Urinary bladder (tissue), 3 donors: ENCODE measurements at regions not wholly inside any gene's neighbourhood (a gene's known extent, or its start where the extent isn't known, plus 50 kb on each side); places are given as distances from the start of the nearest gene placed in this dataset.
"Not testable (repeated sequence)": the region's sequence is repeated elsewhere in the genome, so short reads cannot be mapped to it uniquely, and the experiment has no call there.

Source experiments
- DNase-seq: peaks from one replicate; pipeline ENCODE4 v3.0.0-alpha.2; 2015; ENCODE audit errors: extremely low spot score
- H3K27ac ChIP-seq: one replicate; pipeline ENCODE4 v1.5.1; 2013; ENCODE audit warnings: low read depth, mild to moderate bottlenecking, moderate library complexity
- H3K36me3 ChIP-seq: one replicate; pipeline ENCODE4 v1.6.1; 2013; ENCODE audit warnings: mild to moderate bottlenecking, moderate library complexity; ENCODE audit not compliant: insufficient read depth
- H3K4me1 ChIP-seq: one replicate; pipeline ENCODE4 v1.6.1; 2013; ENCODE audit warnings: mild to moderate bottlenecking, moderate library complexity; ENCODE audit not compliant: insufficient read depth
- H3K4me3 ChIP-seq: one replicate; pipeline ENCODE4 v1.5.1; 2013; ENCODE audit warnings: low read depth, low read length
- WGBS: extraction: QIAGEN DNeasy Blood & Tissue Kit; methylation state at CpG from one replicate; pipeline ENCODE4 v1.1.7; 2013; 5-methylcytosine and 5-hydroxymethylcytosine counted together
- donor health status: healthy with polysubstance abuse.
- donor health status: healthy.

DNA sequence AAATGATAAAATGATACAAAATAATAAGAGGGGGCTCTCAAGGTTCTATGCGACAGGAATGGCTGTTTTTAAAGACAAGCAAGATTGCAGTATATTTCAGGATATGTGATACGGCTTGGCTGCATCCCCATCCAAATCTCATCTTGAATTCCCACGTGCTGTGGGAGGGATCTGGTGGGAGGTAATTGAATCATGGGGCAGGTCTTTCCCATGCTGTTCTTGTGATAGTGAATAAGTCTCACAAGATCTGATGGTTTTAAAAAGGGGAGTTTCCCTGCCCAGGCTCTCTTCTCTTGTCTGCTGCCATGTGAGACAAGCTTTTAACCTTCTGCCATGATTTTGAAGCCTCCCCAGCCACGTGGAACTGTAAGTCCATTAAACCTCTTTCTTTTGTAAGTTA is 327.7 kb downstream of the GBA3 start:
- 73% methylated on average over 4 of the region's 4 CpGs for WGBS
- not testable (repeated sequence) for H3K4me1 ChIP-seq, H3K36me3 ChIP-seq, DNase-seq, H3K4me3 ChIP-seq, H3K27ac ChIP-seq

- DNase-seq: no peak
- 85% methylated on average over 1 of the region's 1 CpG for WGBS
- no peaks in the 10 kb centered on the region for H3K4me1 ChIP-seq
- H3K27ac ChIP-seq: no peak overlapping the region
- no peak overlapping the region for H3K4me3 ChIP-seq
- no peaks in the 10 kb centered on the region for H3K36me3 ChIP-seq
Observed at GRCh38 chr4:23016981-23017380, 324.2 kb downstream of the GBA3 start.

GRCh38 chr4:23015821-23016220 is 323.1 kb downstream of the GBA3 start:
- no peaks in the 10 kb centered on the region for H3K36me3 ChIP-seq
- no peak overlapping the region for H3K4me3 ChIP-seq
- no peaks in the 10 kb centered on the region for H3K4me1 ChIP-seq
- DNase-seq: no peak
- H3K27ac ChIP-seq: no peak overlapping the region

GRCh38 chr4:23009093-23009492 is 316.4 kb downstream of the GBA3 start:
- no peaks in the 10 kb centered on the region for H3K4me1 ChIP-seq
- H3K27ac ChIP-seq: no peak overlapping the region
- DNase-seq: no peak
- no peak overlapping the region for H3K4me3 ChIP-seq
- H3K36me3 ChIP-seq: no peaks in the 10 kb centered on the region

GRCh38 chr4:23006756-23007155 is 314.0 kb downstream of the GBA3 start:
- Histone ChIP-seq H3K4me3 (no peak overlapping the region), H3K27ac (no peak overlapping the region), H3K4me1 (no peaks in the 10 kb centered on the region), H3K36me3 (no peaks in the 10 kb centered on the region)
- no peak for DNase-seq

- H3K27ac ChIP-seq: no peak overlapping the region
- DNase-seq: no peak
- no peak overlapping the region for H3K4me3 ChIP-seq
- H3K36me3 ChIP-seq: no peaks in the 10 kb centered on the region
- no peaks in the 10 kb centered on the region for H3K4me1 ChIP-seq
- 78% methylated on average over 1 of the region's 1 CpG for WGBS
Observed at GRCh38 chr4:23005691-23006090, 313.0 kb downstream of the GBA3 start.

DNA sequence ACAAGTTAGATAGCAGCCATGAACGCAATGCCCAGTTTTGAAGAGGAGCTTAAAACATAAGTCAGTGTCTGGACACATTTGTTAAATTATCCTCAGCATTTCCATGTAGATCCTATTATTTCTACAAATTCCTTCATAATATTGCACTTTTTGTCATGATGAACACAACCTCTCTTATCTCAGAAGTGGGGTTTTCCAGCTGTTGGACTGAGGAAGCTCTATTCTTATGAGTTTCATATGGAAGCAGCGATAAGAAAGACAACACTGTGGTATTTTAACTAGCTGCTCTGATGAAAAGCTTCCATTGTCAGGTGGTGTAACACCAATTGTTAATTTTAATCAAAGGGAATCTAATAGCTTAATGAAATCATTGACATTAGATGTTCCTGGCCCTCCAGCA is 308.7 kb downstream of the GBA3 start:
- DNase-seq: no peak
- no peaks in the 10 kb centered on the region for H3K4me1 ChIP-seq
- no peak overlapping the region for H3K27ac ChIP-seq
- no peaks in the 10 kb centered on the region for H3K36me3 ChIP-seq
- 29% methylated on average over 2 of the region's 2 CpGs for WGBS
- H3K4me3 ChIP-seq: no peak overlapping the region

DNA sequence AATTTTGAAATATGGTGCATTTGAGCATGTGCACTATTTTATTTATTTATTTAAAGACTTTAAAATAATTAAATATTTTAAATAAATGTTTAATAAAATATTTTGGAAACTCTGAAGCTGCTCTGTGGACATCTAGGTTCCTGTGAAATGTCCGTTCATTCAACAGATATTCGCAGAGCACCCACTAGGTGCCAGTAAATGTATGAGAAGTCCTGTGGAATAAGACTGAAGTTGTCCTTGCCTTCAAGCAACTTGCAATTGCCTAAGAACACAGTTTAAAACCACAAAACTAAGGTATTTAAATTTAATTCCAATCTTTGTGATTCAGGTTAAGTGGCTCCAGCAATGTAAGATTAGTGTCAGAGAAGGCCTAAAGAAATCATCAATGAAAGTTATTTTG is 306.7 kb downstream of the GBA3 start:
- no peak for DNase-seq
- 81% methylated on average over 2 of the region's 2 CpGs for WGBS
- H3K4me3 ChIP-seq: no peak overlapping the region
- no peak overlapping the region for H3K27ac ChIP-seq
- no peaks in the 10 kb centered on the region for H3K36me3 ChIP-seq
- H3K4me1 ChIP-seq: no peaks in the 10 kb centered on the region

GRCh38 chr4:22997358-22998224 is 304.9 kb downstream of the GBA3 start:
- H3K27ac ChIP-seq: no peak overlapping the region
- DNase-seq: no peak
- no peaks in the 10 kb centered on the region for H3K4me1 ChIP-seq
- H3K36me3 ChIP-seq: no peaks in the 10 kb centered on the region
- WGBS: 87% methylated on average over 12 of the region's 12 CpGs
- H3K4me3 ChIP-seq: no peak overlapping the region

- Histone ChIP-seq H3K4me1 (no peaks in the 10 kb centered on the region), H3K27ac (no peak overlapping the region), H3K36me3 (no peaks in the 10 kb centered on the region), H3K4me3 (no peak overlapping the region)
- DNase-seq: no peak
- 35% methylated on average over 1 of the region's 1 CpG for WGBS
Observed at GRCh38 chr4:22991576-22991975, 298.8 kb downstream of the GBA3 start.

- Histone ChIP-seq H3K4me3 (no peak overlapping the region), H3K4me1 (no peaks in the 10 kb centered on the region), H3K36me3 (no peaks in the 10 kb centered on the region), H3K27ac (no peak overlapping the region)
- no peak for DNase-seq
Observed at GRCh38 chr4:22988526-22988925, 295.8 kb downstream of the GBA3 start.

DNA sequence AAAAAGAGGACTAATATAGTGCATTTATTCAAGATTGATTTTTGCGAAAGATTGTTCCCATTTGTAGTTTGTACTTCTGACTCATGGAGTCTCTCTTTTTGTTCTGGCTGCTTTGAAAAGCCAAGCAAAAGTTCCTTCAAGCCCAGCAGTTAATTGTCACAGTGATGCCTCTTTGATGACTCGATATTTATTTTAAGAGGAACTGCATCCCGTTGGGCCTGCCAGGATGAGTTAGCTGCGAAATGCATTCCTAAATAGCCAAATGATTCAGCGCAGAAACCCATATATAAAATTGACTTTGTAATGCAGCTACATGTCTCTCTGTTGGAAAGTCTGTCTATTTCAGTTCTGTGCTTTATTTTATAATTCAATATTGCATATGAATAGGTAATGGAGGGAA is 295.1 kb downstream of the GBA3 start:
- H3K36me3 ChIP-seq: no peaks in the 10 kb centered on the region
- no peak overlapping the region for H3K4me3 ChIP-seq
- WGBS: 64% methylated on average over 5 of the region's 5 CpGs
- no peak for DNase-seq
- H3K27ac ChIP-seq: no peak overlapping the region
- H3K4me1 ChIP-seq: no peaks in the 10 kb centered on the region

- Histone ChIP-seq H3K4me1 (no peaks in the 10 kb centered on the region), H3K36me3 (no peaks in the 10 kb centered on the region), H3K27ac (no peak overlapping the region), H3K4me3 (no peak overlapping the region)
- WGBS: 70% methylated on average over 2 of the region's 2 CpGs
- DNase-seq: no peak
Observed at GRCh38 chr4:22986881-22987280, 294.1 kb downstream of the GBA3 start.

DNA sequence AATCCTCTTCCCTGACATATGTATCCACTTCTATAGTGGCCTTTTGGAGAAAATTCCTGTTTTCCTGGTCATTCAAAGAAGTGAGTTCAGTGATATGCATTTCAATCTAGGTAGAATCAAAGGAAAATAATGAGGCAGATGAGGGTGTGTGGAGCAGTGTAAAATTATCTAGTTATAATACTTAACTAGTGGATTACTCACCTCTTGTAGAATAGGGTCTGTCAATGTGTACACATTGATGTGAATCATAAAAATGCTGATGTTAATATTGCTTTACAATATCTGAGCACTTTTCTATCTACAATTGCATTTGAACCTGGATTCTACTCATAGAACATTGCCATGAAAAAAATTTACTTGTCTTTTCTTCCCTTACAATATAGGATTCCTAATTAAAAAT is 293.5 kb downstream of the GBA3 start:
- no peaks in the 10 kb centered on the region for H3K36me3 ChIP-seq
- H3K27ac ChIP-seq: no peak overlapping the region
- no peaks in the 10 kb centered on the region for H3K4me1 ChIP-seq
- no peak overlapping the region for H3K4me3 ChIP-seq
- no peak for DNase-seq

DNA sequence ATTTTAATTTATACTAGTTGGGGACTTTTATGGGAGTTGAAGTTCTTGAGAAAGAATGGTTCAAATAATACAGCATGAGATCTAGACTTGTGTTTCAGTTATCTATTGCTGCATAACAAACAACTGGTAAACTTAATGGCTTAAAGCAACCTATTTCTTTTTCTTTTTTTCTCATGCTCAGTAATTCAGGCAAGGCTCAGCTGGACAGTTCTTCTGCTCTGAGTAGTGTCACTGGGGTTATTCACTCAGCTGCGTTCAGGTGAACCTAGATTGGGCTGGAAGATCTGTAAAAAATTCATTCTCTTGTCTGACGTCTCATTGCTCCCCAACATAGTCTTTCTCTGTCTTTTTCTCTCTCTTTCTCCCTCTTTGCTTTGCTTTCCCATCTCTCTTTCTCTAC is 291.7 kb downstream of the GBA3 start:
- H3K4me3 ChIP-seq: no peak overlapping the region
- no peak overlapping the region for H3K27ac ChIP-seq
- H3K4me1 ChIP-seq: no peaks in the 10 kb centered on the region
- WGBS: 74% methylated on average over 2 of the region's 2 CpGs
- DNase-seq: no peak
- no peaks in the 10 kb centered on the region for H3K36me3 ChIP-seq
